Caco-2 (cell line): ENCODE measurements at regions not wholly inside any gene's neighbourhood (a gene's known extent, or its start where the extent isn't known, plus 50 kb on each side); places are given as distances from the start of the nearest gene placed in this dataset.

Source experiments
- BruUV-seq: library from RNA; stranded (reverse); fragments of 400-500 nt; replicated peaks from 2 replicates; lab custom pipeline; 2021; lab: Mats Ljungman, UMichigan
- CTCF ChIA-PET: fragments of 300-600 bp; sonication (Branson Sonifier 250); formaldehyde crosslinking; loops from one replicate; lab custom pipeline; 2022; ENCODE audit warnings: antibody characterized with exemption; lab: Charles Lee
- POLR2A ChIA-PET: fragments of 300-600 bp; sonication (Branson Sonifier 250); formaldehyde crosslinking; loops from one replicate; lab custom pipeline; 2022; ENCODE audit warnings: antibody characterized with exemption; lab: Charles Lee
- DNase-seq, 2 experiments: peaks; one replicate each; pipeline versions ENCODE4 v3.0.0 to v3.0.0-alpha.2; 2020 to 2022
- H3K27me3 ChIP-seq: replicated peaks from 2 replicates; pipeline ENCODE4 v1.6.0; 2011; ENCODE audit warnings: low read length; ENCODE audit not compliant: control insufficient read depth, insufficient read depth
- H3K36me3 ChIP-seq: 2 replicates; pipeline ENCODE4 v1.5.1; 2011; ENCODE audit warnings: low read length; ENCODE audit not compliant: control insufficient read depth, insufficient read depth
- H3K4me1 ChIP-seq: fragments of 250-450 bp; sonication (Bioruptor Pico); 2 replicates; pipeline ENCODE4 v1.5.1; 2020; ENCODE audit warnings: mild to moderate bottlenecking
- H3K4me3 ChIP-seq: 2 replicates; pipeline ENCODE4 v1.5.1; 2011; ENCODE audit warnings: low read depth, mild to moderate bottlenecking, control low read depth, low read length
- H3K9me3 ChIP-seq: fragments of 250-450 bp; sonication (Bioruptor Pico); 2 replicates; pipeline ENCODE4 v1.5.1; 2020; ENCODE audit warnings: mild to moderate bottlenecking, moderate library complexity
- H3K27ac Mint-ChIP-seq: one replicate; pipeline ENCODE4 v1.8.0; 2022; ENCODE audit warnings: mixed read lengths; ENCODE audit not compliant: unreplicated experiment
- H3K27me3 Mint-ChIP-seq: one replicate; pipeline ENCODE4 v1.8.0; 2022; ENCODE audit warnings: mixed read lengths; ENCODE audit not compliant: insufficient read depth, unreplicated experiment
- H3K36me3 Mint-ChIP-seq: one replicate; pipeline ENCODE4 v1.8.0; 2022; ENCODE audit warnings: mild to moderate bottlenecking, mixed read lengths; ENCODE audit not compliant: insufficient read depth, unreplicated experiment
- H3K4me1 Mint-ChIP-seq: one replicate; pipeline ENCODE4 v1.8.0; 2022; ENCODE audit warnings: low read depth, mixed read lengths; ENCODE audit not compliant: unreplicated experiment
- H3K4me3 Mint-ChIP-seq: one replicate; pipeline ENCODE4 v1.8.0; 2022; ENCODE audit warnings: mild to moderate bottlenecking, moderate library complexity, mixed read lengths; ENCODE audit not compliant: unreplicated experiment
- H3K9me3 Mint-ChIP-seq: one replicate; pipeline ENCODE4 v1.8.0; 2022; ENCODE audit warnings: mixed read lengths; ENCODE audit not compliant: unreplicated experiment
- intact Hi-C: fragments of 100-400 bp; cut with micrococcal nuclease; formaldehyde crosslinking; loops from one replicate; pipeline ENCODE4 v1.10.0; 2022; ENCODE audit not compliant: unreplicated experiment
- TF ChIP-seq, protein P1 (sequence below), 2 experiments: fragments of 200-600 bp in 1 of 2; IDR thresholded peaks; 1 replicate in 1 of 2; 2 replicates in 1 of 2; pipeline versions ENCODE4 v1.5.1 to v1.8.0; 2011 to 2022; ENCODE audit warnings: antibody characterized with exemption in 1 of 2, control low read depth in 1 of 2, inconsistent platforms in 1 of 2, low read depth in 1 of 2, low read length in 1 of 2, mild to moderate bottlenecking in 1 of 2, moderate library complexity in 1 of 2; ENCODE audit not compliant: insufficient read depth in 1 of 2, severe bottlenecking in 1 of 2, unreplicated experiment in 1 of 2

DNA sequence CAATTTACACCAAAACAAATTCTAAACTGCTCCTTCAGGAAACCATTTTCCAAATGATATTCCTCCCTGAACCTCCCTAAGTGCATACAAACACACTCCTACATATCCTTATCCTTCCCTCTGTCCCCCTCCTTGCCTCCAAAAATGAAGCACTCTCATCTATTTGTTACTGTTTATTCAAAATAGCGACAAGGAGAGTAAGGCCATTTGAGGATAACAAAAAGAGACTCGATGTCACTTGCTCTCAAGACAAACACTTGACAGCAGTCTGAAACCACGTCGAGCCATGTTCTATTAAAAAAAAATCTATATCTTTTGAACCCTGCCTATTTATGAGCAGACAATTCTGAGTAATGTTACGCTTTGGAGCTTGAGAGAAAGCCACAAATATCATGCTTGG lies 547.9 kb downstream of the DTWD2 start:
- TF ChIP-seq, protein P1, sequence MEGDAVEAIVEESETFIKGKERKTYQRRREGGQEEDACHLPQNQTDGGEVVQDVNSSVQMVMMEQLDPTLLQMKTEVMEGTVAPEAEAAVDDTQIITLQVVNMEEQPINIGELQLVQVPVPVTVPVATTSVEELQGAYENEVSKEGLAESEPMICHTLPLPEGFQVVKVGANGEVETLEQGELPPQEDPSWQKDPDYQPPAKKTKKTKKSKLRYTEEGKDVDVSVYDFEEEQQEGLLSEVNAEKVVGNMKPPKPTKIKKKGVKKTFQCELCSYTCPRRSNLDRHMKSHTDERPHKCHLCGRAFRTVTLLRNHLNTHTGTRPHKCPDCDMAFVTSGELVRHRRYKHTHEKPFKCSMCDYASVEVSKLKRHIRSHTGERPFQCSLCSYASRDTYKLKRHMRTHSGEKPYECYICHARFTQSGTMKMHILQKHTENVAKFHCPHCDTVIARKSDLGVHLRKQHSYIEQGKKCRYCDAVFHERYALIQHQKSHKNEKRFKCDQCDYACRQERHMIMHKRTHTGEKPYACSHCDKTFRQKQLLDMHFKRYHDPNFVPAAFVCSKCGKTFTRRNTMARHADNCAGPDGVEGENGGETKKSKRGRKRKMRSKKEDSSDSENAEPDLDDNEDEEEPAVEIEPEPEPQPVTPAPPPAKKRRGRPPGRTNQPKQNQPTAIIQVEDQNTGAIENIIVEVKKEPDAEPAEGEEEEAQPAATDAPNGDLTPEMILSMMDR (IDR thresholded peaks at IDR 0.05; ENCODE audit: insufficient read depth in 1 of 2, low read depth in 1 of 2, low read length in 1 of 2, severe bottlenecking in 1 of 2, unreplicated experiment in 1 of 2) = no peak
- no TSS peak for BruUV-seq

DNA sequence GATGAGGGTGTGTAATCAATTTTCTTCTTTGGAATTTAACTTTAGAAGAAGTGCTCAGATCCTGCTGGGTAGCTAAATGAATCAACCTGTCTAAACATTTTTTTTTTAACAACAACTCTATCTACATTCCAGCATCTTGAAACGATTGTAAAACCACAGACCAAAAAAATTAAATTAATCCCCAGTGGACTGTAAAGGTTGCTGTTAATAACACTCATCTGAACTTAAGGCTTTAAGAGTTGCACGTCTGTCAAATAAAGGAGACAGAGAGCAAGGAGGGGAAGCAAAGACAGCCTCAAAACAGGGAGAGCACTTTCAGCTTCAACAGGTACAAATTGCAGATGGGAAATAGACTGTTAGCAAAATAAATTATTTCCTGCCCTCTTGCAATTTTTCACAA lies 548.5 kb downstream of the DTWD2 start:
- H3K4me1 ChIP-seq = no peaks in the 10 kb centered on the region
- ChIA-PET CTCF (no interaction called here), POLR2A (no interaction called here)
- H3K9me3 Mint-ChIP-seq = no peaks in the 10 kb centered on the region
- H3K27me3 ChIP-seq = no peaks in the 10 kb centered on the region
- H3K36me3 Mint-ChIP-seq = no peaks in the 10 kb centered on the region
- no peaks in the 10 kb centered on the region for H3K4me1 Mint-ChIP-seq
- H3K9me3 ChIP-seq = no peaks in the 10 kb centered on the region
- peaks cover 3% of the 10 kb centered on the region for H3K27me3 Mint-ChIP-seq
- H3K36me3 ChIP-seq = no peaks in the 10 kb centered on the region
- intact Hi-C loops = loop anchor here (10.0 kb wide), 1 partner anchor 355 kb away; no protein-coding TSS in a partner anchor
- H3K4me3 ChIP-seq = no peak overlapping the region
- no TSS peak for BruUV-seq
- H3K4me3 Mint-ChIP-seq = no peak overlapping the region
- no peak overlapping the region for H3K27ac Mint-ChIP-seq
- TF ChIP-seq, protein P1 (IDR thresholded peaks at IDR 0.05; ENCODE audit: insufficient read depth in 1 of 2, low read depth in 1 of 2, low read length in 1 of 2, severe bottlenecking in 1 of 2, unreplicated experiment in 1 of 2) = no peak
- DNase-seq = no peak

More for the DNA sequence above, 547.9 kb downstream of the DTWD2 start:
- ChIA-PET POLR2A (no interaction called here), CTCF (no interaction called here)
- H3K4me3 ChIP-seq = no peak overlapping the region
- H3K4me1 ChIP-seq = no peaks in the 10 kb centered on the region
- no peak for DNase-seq
- no peaks in the 10 kb centered on the region for H3K9me3 ChIP-seq
- no peaks in the 10 kb centered on the region for H3K36me3 ChIP-seq
- Mint-ChIP-seq H3K9me3 (no peaks in the 10 kb centered on the region), H3K4me3 (no peak overlapping the region), H3K27me3 (peaks cover 3% of the 10 kb centered on the region), H3K4me1 (no peaks in the 10 kb centered on the region), H3K36me3 (no peaks in the 10 kb centered on the region), H3K27ac (no peak overlapping the region)
- no peaks in the 10 kb centered on the region for H3K27me3 ChIP-seq
- intact Hi-C loops = loop anchor here (10.0 kb wide), 1 partner anchor 354 kb away; no protein-coding TSS in a partner anchor

DNA sequence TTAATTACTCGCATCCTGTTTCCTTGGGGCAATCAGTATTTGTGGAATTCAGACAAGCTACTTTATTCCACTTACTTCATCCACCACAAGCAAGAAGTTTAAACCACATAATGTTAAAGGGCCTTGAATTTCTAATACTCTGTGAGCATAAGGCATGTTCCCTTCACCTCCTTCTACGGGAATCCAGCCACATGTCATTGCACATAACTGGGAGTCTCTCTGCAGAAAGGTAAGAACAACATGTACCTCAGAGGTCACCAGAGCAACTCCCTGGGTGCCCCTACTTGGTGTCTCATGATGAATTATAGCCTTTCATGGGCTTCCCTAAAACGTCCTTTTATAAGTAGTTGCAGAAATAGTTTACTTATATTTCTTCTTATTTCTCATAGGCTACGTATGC lies 553.2 kb downstream of the DTWD2 start:
- no peak for DNase-seq
- Mint-ChIP-seq H3K36me3 (no peaks in the 10 kb centered on the region), H3K27ac (no peak overlapping the region), H3K4me1 (no peaks in the 10 kb centered on the region), H3K27me3 (no peaks in the 10 kb centered on the region), H3K9me3 (no peaks in the 10 kb centered on the region), H3K4me3 (no peak overlapping the region)
- H3K4me1 ChIP-seq = no peaks in the 10 kb centered on the region
- TF ChIP-seq, protein P1 (IDR thresholded peaks at IDR 0.05; ENCODE audit: insufficient read depth in 1 of 2, low read depth in 1 of 2, low read length in 1 of 2, severe bottlenecking in 1 of 2, unreplicated experiment in 1 of 2) = no peak
- H3K36me3 ChIP-seq = no peaks in the 10 kb centered on the region
- H3K9me3 ChIP-seq = no peaks in the 10 kb centered on the region
- BruUV-seq = no TSS peak
- intact Hi-C loops = no loop called here
- ChIA-PET CTCF (no interaction called here), POLR2A (no interaction called here)
- H3K4me3 ChIP-seq = no peak overlapping the region
- no peaks in the 10 kb centered on the region for H3K27me3 ChIP-seq
